Adipocyte (in vitro differentiated cells): ENCODE measurements at regions not wholly inside any gene's neighbourhood (a gene's known extent, or its start where the extent isn't known, plus 50 kb on each side); places are given as distances from the start of the nearest gene placed in this dataset.

Experiments used
- DNase-seq: peaks from one replicate; pipeline ENCODE4 v3.0.0-alpha.2; 2015; ENCODE audit warnings: low read depth
- H3K27me3 ChIP-seq: replicated peaks from 2 replicates; pipeline ENCODE4 v1.7.0; 2013; ENCODE audit warnings: mild to moderate bottlenecking, low read length, moderate library complexity; ENCODE audit not compliant: control insufficient read depth, insufficient read depth
- H3K36me3 ChIP-seq: 2 replicates; pipeline ENCODE4 v1.7.0; 2013; ENCODE audit warnings: low read length, mild to moderate bottlenecking, moderate library complexity; ENCODE audit not compliant: control insufficient read depth, insufficient read depth, severe bottlenecking
- H3K4me1 ChIP-seq: 2 replicates; pipeline ENCODE4 v1.7.0; 2013; ENCODE audit warnings: mild to moderate bottlenecking, low read length, moderate library complexity; ENCODE audit not compliant: control insufficient read depth, insufficient read depth
- H3K4me3 ChIP-seq: 2 replicates; pipeline ENCODE4 v1.7.0; 2013; ENCODE audit warnings: mild to moderate bottlenecking, low read length, moderate library complexity
- H3K9ac ChIP-seq: 2 replicates; pipeline ENCODE4 v1.7.0; 2013; ENCODE audit warnings: mild to moderate bottlenecking, low read length, moderate library complexity
- H3K9me3 ChIP-seq: 2 replicates; pipeline ENCODE4 v1.7.0; 2013; ENCODE audit warnings: mild to moderate bottlenecking, low read length, moderate library complexity; ENCODE audit not compliant: control insufficient read depth

- Histone ChIP-seq H3K4me3 (no peak overlapping the region), H3K36me3 (no peaks in the 10 kb centered on the region), H3K4me1 (peaks cover 13% of the 10 kb centered on the region), H3K27me3 (peaks cover 34% of the 10 kb centered on the region), H3K9ac (no peak overlapping the region), H3K9me3 (peaks cover 17% of the 10 kb centered on the region)
- DNase-seq = no peak
These were observed 204.1 kb upstream of the NLRP1 start for GRCh38 chr17:5788266-5788900.

GRCh38 chr17:5789528-5789927 lies 205.2 kb upstream of the NLRP1 start:
- Histone ChIP-seq H3K9ac (no peak overlapping the region), H3K4me3 (no peak overlapping the region), H3K27me3 (peaks cover 36% of the 10 kb centered on the region), H3K9me3 (peaks cover 6% of the 10 kb centered on the region), H3K4me1 (peaks cover 13% of the 10 kb centered on the region), H3K36me3 (no peaks in the 10 kb centered on the region)
- DNase-seq = no peak

DNA sequence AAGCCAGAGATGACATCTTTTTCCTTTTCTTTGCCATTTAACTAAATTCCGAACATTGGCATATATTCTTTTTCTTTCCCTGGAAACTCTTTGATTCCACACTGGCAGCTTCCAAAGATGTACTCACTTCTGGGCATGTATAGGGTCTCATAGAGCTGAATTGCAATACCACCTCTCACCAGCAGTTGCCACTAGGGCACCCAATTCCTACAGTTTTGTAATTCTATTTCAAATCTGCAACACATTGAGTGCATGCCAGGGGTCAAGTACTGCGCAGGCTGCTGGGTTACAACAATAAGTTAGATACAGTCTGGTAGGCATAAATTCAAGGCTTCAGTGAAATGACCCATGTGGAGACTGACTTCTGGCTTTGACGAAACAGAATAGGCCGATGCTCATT lies 208.8 kb upstream of the NLRP1 start:
- DNase-seq = no peak
- Histone ChIP-seq H3K4me3 (no peak overlapping the region), H3K4me1 (no peaks in the 10 kb centered on the region), H3K36me3 (no peaks in the 10 kb centered on the region), H3K9ac (no peak overlapping the region), H3K27me3 (peaks cover 63% of the 10 kb centered on the region), H3K9me3 (peaks cover 6% of the 10 kb centered on the region)

DNA sequence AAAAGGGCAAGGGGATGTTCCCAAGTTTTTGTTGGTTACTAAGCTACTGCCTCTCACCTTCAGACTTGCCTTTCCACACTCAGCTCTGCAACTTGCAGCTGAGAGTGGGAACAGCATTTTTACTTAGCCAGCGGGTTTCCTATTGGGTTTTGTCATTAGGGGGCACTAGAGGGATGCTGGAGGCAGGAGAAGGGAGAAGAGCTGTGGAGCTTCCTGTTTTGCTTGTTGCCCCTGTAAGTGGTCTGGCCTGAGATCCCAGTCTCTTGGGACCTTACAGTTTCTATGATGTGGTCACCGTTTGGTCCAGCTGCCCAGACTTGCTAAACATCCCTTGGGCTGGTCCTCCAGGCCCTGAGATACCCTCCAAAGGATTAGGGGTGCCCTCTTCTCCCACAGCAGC lies 209.6 kb upstream of the NLRP1 start:
- no peaks in the 10 kb centered on the region for H3K36me3 ChIP-seq
- H3K9me3 ChIP-seq = peaks cover 6% of the 10 kb centered on the region
- peaks cover 71% of the 10 kb centered on the region for H3K27me3 ChIP-seq
- no peak overlapping the region for H3K9ac ChIP-seq
- H3K4me1 ChIP-seq = no peaks in the 10 kb centered on the region
- no peak for DNase-seq
- no peak overlapping the region for H3K4me3 ChIP-seq

DNA sequence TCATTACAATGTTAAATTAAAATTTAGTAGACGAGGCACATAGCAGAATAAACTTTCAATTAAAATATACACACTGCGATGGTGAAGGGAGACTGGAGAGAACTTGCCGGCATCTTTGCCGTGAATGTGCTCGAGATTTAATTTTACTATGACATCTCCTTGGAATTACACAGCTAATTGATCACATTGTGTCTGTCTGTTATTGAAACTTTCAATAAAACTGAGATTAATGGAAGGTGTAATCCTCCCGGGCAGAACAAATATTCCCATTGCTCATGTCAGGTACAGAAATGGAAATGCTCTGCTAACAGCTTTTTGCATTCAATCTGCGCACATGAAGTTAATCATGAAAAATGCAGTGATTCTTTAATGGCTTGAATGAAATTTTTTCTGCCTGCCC lies 210.1 kb upstream of the NLRP1 start:
- Histone ChIP-seq H3K4me3 (no peak overlapping the region), H3K9me3 (peaks cover 6% of the 10 kb centered on the region), H3K9ac (no peak overlapping the region), H3K36me3 (no peaks in the 10 kb centered on the region), H3K4me1 (no peaks in the 10 kb centered on the region), H3K27me3 (peaks cover 72% of the 10 kb centered on the region)
- DNase-seq = no peak

DNA sequence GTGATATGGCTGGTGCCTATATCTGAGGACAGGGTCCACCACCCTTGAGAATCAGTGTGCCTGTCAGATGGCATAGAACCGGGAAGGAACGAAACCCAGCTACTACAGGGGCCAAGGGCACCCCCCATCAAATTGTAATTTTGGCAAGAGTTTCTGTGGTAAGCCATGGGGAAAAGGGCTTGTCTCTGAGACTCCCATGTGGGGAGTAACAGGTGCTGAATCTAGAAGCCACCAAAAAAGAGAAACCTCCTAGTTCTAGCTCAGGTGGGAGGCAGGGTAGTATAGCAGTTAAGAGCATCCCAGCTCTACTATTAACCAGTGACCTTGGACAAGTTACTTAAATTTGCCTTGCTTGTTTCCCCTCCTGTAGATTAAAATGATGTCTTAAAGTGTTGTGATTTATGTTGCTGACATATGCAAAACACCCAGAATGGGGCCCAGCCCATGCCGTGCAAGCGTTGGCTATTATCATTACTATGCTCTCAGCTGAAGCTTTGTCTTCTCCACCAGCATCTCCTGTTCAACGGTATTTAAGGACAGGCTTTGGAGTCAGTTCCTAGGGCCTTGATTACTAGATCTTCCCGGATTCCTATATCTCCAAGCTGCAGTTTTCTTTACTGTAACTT lies 210.7 kb upstream of the NLRP1 start:
- no peak overlapping the region for H3K9ac ChIP-seq
- peaks cover 6% of the 10 kb centered on the region for H3K9me3 ChIP-seq
- H3K4me3 ChIP-seq = no peak overlapping the region
- no peak for DNase-seq
- no peaks in the 10 kb centered on the region for H3K36me3 ChIP-seq
- H3K27me3 ChIP-seq = peaks cover 69% of the 10 kb centered on the region
- no peaks in the 10 kb centered on the region for H3K4me1 ChIP-seq

DNA sequence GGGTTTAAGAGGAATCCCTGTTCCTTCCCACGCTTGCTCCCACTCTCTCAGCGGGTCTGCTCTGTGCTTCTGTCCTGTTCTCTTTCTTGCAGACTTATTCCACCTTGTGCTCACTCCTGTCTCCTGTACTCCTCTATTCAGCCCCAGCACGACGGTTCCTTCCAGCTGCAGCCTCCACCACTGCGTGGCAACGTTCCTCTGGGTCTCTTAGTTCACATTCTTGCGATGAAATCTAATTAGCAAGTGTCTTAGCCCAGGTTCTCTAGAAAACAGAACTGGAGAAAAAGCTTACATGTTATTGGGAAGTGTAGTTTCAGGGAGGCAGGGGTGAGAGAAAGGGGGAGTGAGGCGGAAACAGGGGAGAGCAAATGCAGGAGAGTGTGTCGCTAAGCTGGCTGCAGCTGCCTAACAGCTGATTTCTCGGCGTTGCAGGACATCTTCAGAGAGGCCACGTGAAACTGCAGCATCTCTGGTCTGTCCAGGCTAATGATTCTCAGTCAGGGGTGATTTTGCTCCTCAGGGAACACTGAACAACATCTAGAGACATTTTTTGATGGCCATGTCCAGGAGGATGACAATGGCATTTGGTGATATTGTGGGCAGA lies 213.2 kb upstream of the NLRP1 start:
- no peaks in the 10 kb centered on the region for H3K4me1 ChIP-seq
- peaks cover 54% of the 10 kb centered on the region for H3K27me3 ChIP-seq

DNA sequence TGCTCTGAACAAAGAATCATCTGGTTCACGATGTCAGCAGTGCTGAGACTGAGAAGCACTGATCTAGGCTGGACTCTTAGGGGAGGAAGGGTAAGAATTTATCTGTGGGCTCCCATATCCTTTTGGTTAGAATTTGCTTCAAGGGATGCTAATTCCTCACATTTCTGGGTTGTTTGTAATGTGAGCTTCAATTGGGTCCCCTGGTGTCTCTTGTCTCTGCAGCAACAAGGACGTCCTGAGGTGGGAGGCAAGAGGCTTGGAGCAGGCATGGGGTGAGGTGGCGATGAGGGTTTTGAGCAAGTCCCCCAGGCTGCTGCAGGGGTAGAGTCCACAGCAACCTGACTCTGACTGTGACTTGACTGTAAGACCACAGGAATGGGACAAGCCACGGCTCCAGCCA lies 213.8 kb upstream of the NLRP1 start:
- no peaks in the 10 kb centered on the region for H3K4me1 ChIP-seq
- DNase-seq = no peak
- H3K9me3 ChIP-seq = peaks cover 5% of the 10 kb centered on the region
- H3K27me3 ChIP-seq = peaks cover 56% of the 10 kb centered on the region
- no peak overlapping the region for H3K9ac ChIP-seq
- no peaks in the 10 kb centered on the region for H3K36me3 ChIP-seq
- H3K4me3 ChIP-seq = no peak overlapping the region

More for the DNA sequence above, 213.2 kb upstream of the NLRP1 start:
- Histone ChIP-seq H3K9me3 (peaks cover 6% of the 10 kb centered on the region), H3K36me3 (no peaks in the 10 kb centered on the region), H3K4me3 (no peak overlapping the region), H3K9ac (no peak overlapping the region)
- no peak for DNase-seq

DNA sequence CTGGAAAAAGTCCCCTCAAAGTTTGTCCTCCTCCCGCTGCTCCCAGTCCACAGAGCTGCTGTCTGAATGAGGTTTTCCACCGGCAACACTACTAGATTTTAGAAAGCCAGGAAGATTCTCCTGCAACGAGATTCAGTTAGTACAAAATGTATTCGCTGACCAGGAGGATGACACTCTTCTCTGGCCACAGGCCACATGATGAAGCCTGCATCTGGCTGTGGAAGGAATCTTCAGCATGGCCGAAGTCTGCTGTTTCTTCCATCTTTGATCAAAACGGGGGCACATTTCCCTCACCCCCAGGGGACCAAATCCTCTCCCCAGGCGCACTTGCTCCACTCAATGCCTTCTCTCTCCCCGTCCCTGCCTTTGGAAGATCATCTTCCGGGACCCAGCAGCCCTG lies 215.8 kb upstream of the NLRP1 start:
- no peak for DNase-seq
- Histone ChIP-seq H3K4me1 (no peaks in the 10 kb centered on the region), H3K9ac (no peak overlapping the region), H3K36me3 (no peaks in the 10 kb centered on the region), H3K4me3 (no peak overlapping the region), H3K27me3 (peaks cover 51% of the 10 kb centered on the region), H3K9me3 (peaks cover 3% of the 10 kb centered on the region)

DNA sequence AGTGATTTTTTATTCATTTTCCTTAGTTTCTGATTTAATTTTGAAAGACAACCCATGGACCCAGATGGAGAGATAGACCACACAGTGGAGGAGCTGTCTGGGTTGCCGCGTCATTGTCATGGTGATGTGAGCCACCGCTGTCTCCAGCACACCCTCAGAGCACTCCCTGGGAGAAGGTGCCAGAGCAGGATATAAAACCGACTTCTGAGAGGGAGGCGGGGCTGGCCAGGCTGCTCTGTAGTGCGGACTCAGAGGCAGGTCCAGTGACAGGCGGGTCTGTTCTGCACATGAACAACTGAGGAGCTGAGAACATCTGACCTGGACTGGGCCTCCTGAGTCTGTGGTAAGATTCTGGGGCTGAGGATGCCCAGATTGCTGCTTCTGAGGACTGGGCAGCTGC lies 216.3 kb upstream of the NLRP1 start:
- no peak overlapping the region for H3K4me3 ChIP-seq
- no peak overlapping the region for H3K9ac ChIP-seq
- no peak for DNase-seq
- peaks cover 3% of the 10 kb centered on the region for H3K9me3 ChIP-seq
- no peaks in the 10 kb centered on the region for H3K4me1 ChIP-seq
- no peaks in the 10 kb centered on the region for H3K36me3 ChIP-seq
- H3K27me3 ChIP-seq = peaks cover 50% of the 10 kb centered on the region

- Histone ChIP-seq H3K27me3 (peaks cover 23% of the 10 kb centered on the region), H3K9me3 (peaks cover 14% of the 10 kb centered on the region), H3K4me1 (no peaks in the 10 kb centered on the region), H3K36me3 (no peaks in the 10 kb centered on the region), H3K9ac (no peak overlapping the region), H3K4me3 (no peak overlapping the region)
- no peak for DNase-seq
These were observed 219.9 kb upstream of the NLRP1 start for GRCh38 chr17:5804251-5804650.
